ENCODE measurements at regions not wholly inside any gene's neighbourhood (a gene's known extent, or its start where the extent isn't known, plus 50 kb on each side); places are given as distances from the start of the nearest gene placed in this dataset.

GRCh38 chr4:57504797-57505530, 394.8 kb upstream of the IGFBP7 start:
- no peak overlapping the region for H3K27ac ChIP-seq (ENCODE audit: low read depth, low read length, severe bottlenecking)
- 67 to 83% methylated on average over 3 to 4 of the region's 5 CpGs for WGBS, 2 experiments (ENCODE audit: insufficient coverage in 2 of 2)

GRCh38 chr4:57504139-57504538, 394.0 kb upstream of the IGFBP7 start:
- Histone ChIP-seq H3K4me1 (ENCODE audit: control insufficient read depth, insufficient read depth, low read length, poor library complexity, severe bottlenecking) (no peaks in the 10 kb centered on the region), H3K27ac (ENCODE audit: low read depth, low read length, severe bottlenecking) (no peak overlapping the region), H3K4me3 (ENCODE audit: extremely low read depth, insufficient read depth, low read length, poor library complexity, severe bottlenecking) (no peak overlapping the region), H3K9me3 (ENCODE audit: control insufficient read depth, low read length) (no peaks in the 10 kb centered on the region), H3K36me3 (ENCODE audit: control insufficient read depth, insufficient read depth, low read length) (no peaks in the 10 kb centered on the region)
- WGBS, 2 experiments (ENCODE audit: insufficient coverage in 2 of 2), result 90% methylated on average over 2 of the region's 3 CpGs; no CpG with 5 or more reads in 1 of the 2 experiments

More at GRCh38 chr4:57504797-57505530, 394.8 kb upstream of the IGFBP7 start:
- Histone ChIP-seq H3K4me1 (ENCODE audit: control insufficient read depth, insufficient read depth, low read length, poor library complexity, severe bottlenecking) (no peaks in the 10 kb centered on the region), H3K4me3 (ENCODE audit: extremely low read depth, insufficient read depth, low read length, poor library complexity, severe bottlenecking) (no peak overlapping the region), H3K9me3 (ENCODE audit: control insufficient read depth, low read length) (no peaks in the 10 kb centered on the region), H3K36me3 (ENCODE audit: control insufficient read depth, insufficient read depth, low read length) (no peaks in the 10 kb centered on the region)

GRCh38 chr4:57501720-57502119, 391.5 kb upstream of the IGFBP7 start:
- H3K4me3 ChIP-seq (ENCODE audit: extremely low read depth, insufficient read depth, low read length, poor library complexity, severe bottlenecking), result no peak overlapping the region
- peak overlapping the region; percentile 4 for H3K27ac ChIP-seq (ENCODE audit: low read depth, low read length, severe bottlenecking)
- no peaks in the 10 kb centered on the region for H3K36me3 ChIP-seq (ENCODE audit: control insufficient read depth, insufficient read depth, low read length)
- H3K4me1 ChIP-seq (ENCODE audit: control insufficient read depth, insufficient read depth, low read length, poor library complexity, severe bottlenecking), result no peaks in the 10 kb centered on the region
- 73% methylated on average over 4 of the region's 4 CpGs; no CpG with 5 or more reads in 1 of the 2 experiments for WGBS, 2 experiments (ENCODE audit: insufficient coverage in 2 of 2)
- no peaks in the 10 kb centered on the region for H3K9me3 ChIP-seq (ENCODE audit: control insufficient read depth, low read length)

GRCh38 chr4:57499786-57500185, 389.6 kb upstream of the IGFBP7 start:
- H3K4me3 ChIP-seq (ENCODE audit: extremely low read depth, insufficient read depth, low read length, poor library complexity, severe bottlenecking), result no peak overlapping the region
- 78 to 92% methylated on average over 5 of the region's 6 CpGs for whole genome bisulfite sequencing, 2 experiments (ENCODE audit: insufficient coverage in 2 of 2)
- H3K36me3 ChIP-seq (ENCODE audit: control insufficient read depth, insufficient read depth, low read length), result no peaks in the 10 kb centered on the region
- no peak overlapping the region for H3K27ac ChIP-seq (ENCODE audit: low read depth, low read length, severe bottlenecking)
- no peaks in the 10 kb centered on the region for H3K4me1 ChIP-seq (ENCODE audit: control insufficient read depth, insufficient read depth, low read length, poor library complexity, severe bottlenecking)
- H3K9me3 ChIP-seq (ENCODE audit: control insufficient read depth, low read length), result no peaks in the 10 kb centered on the region

- H3K36me3 ChIP-seq (ENCODE audit: control insufficient read depth, insufficient read depth, low read length), result no peaks in the 10 kb centered on the region
- no peak overlapping the region for H3K4me3 ChIP-seq (ENCODE audit: extremely low read depth, insufficient read depth, low read length, poor library complexity, severe bottlenecking)
- no peak overlapping the region for H3K27ac ChIP-seq (ENCODE audit: low read depth, low read length, severe bottlenecking)
- no peaks in the 10 kb centered on the region for H3K4me1 ChIP-seq (ENCODE audit: control insufficient read depth, insufficient read depth, low read length, poor library complexity, severe bottlenecking)
- no peaks in the 10 kb centered on the region for H3K9me3 ChIP-seq (ENCODE audit: control insufficient read depth, low read length)
- WGBS, 2 experiments (ENCODE audit: insufficient coverage in 2 of 2), result 77 to 83% methylated on average over 2 of the region's 4 CpGs
Measured at GRCh38 chr4:57498251-57498650, 388.1 kb upstream of the IGFBP7 start.

- H3K36me3 ChIP-seq (ENCODE audit: control insufficient read depth, insufficient read depth, low read length), result no peaks in the 10 kb centered on the region
- WGBS, 2 experiments (ENCODE audit: insufficient coverage in 2 of 2), result no CpG with 5 or more reads among the region's 2 CpGs
- no peak overlapping the region for H3K4me3 ChIP-seq (ENCODE audit: extremely low read depth, insufficient read depth, low read length, poor library complexity, severe bottlenecking)
- H3K27ac ChIP-seq (ENCODE audit: low read depth, low read length, severe bottlenecking), result no peak overlapping the region
- H3K4me1 ChIP-seq (ENCODE audit: control insufficient read depth, insufficient read depth, low read length, poor library complexity, severe bottlenecking), result no peaks in the 10 kb centered on the region
- no peaks in the 10 kb centered on the region for H3K9me3 ChIP-seq (ENCODE audit: control insufficient read depth, low read length)
Measured at GRCh38 chr4:57496697-57497471, 386.7 kb upstream of the IGFBP7 start.

GRCh38 chr4:57494821-57495220, 384.6 kb upstream of the IGFBP7 start:
- Histone ChIP-seq H3K27ac (ENCODE audit: low read depth, low read length, severe bottlenecking) (no peak overlapping the region), H3K36me3 (ENCODE audit: control insufficient read depth, insufficient read depth, low read length) (no peaks in the 10 kb centered on the region), H3K4me1 (ENCODE audit: control insufficient read depth, insufficient read depth, low read length, poor library complexity, severe bottlenecking) (no peaks in the 10 kb centered on the region), H3K9me3 (ENCODE audit: control insufficient read depth, low read length) (no peaks in the 10 kb centered on the region), H3K4me3 (ENCODE audit: extremely low read depth, insufficient read depth, low read length, poor library complexity, severe bottlenecking) (no peak overlapping the region)
- 71% methylated on average over 1 of the region's 4 CpGs; no CpG with 5 or more reads in 1 of the 2 experiments for WGBS, 2 experiments (ENCODE audit: insufficient coverage in 2 of 2)

GRCh38 chr4:57492251-57492878, 382.2 kb upstream of the IGFBP7 start:
- no peaks in the 10 kb centered on the region for H3K4me1 ChIP-seq (ENCODE audit: control insufficient read depth, insufficient read depth, low read length, poor library complexity, severe bottlenecking)
- no peak overlapping the region for H3K27ac ChIP-seq (ENCODE audit: low read depth, low read length, severe bottlenecking)
- no peak overlapping the region for H3K4me3 ChIP-seq (ENCODE audit: extremely low read depth, insufficient read depth, low read length, poor library complexity, severe bottlenecking)
- WGBS, 2 experiments (ENCODE audit: insufficient coverage in 2 of 2), result 83 to 91% methylated on average over 3 of the region's 5 CpGs
- no peaks in the 10 kb centered on the region for H3K36me3 ChIP-seq (ENCODE audit: control insufficient read depth, insufficient read depth, low read length)
- H3K9me3 ChIP-seq (ENCODE audit: control insufficient read depth, low read length), result no peaks in the 10 kb centered on the region

GRCh38 chr4:57491388-57491787, 381.2 kb upstream of the IGFBP7 start:
- WGBS, 2 experiments (ENCODE audit: insufficient coverage in 2 of 2), result no CpG with 5 or more reads among the region's 3 CpGs
- Histone ChIP-seq H3K36me3 (ENCODE audit: control insufficient read depth, insufficient read depth, low read length) (no peaks in the 10 kb centered on the region), H3K4me3 (ENCODE audit: extremely low read depth, insufficient read depth, low read length, poor library complexity, severe bottlenecking) (no peak overlapping the region), H3K9me3 (ENCODE audit: control insufficient read depth, low read length) (no peaks in the 10 kb centered on the region), H3K4me1 (ENCODE audit: control insufficient read depth, insufficient read depth, low read length, poor library complexity, severe bottlenecking) (no peaks in the 10 kb centered on the region), H3K27ac (ENCODE audit: low read depth, low read length, severe bottlenecking) (no peak overlapping the region)

- H3K36me3 ChIP-seq (ENCODE audit: control insufficient read depth, insufficient read depth, low read length), result no peaks in the 10 kb centered on the region
- H3K4me1 ChIP-seq (ENCODE audit: control insufficient read depth, insufficient read depth, low read length, poor library complexity, severe bottlenecking), result no peaks in the 10 kb centered on the region
- 78 to 88% methylated on average over 2 to 4 of the region's 4 CpGs for WGBS, 2 experiments (ENCODE audit: insufficient coverage in 2 of 2)
- H3K27ac ChIP-seq (ENCODE audit: low read depth, low read length, severe bottlenecking), result no peak overlapping the region
- no peaks in the 10 kb centered on the region for H3K9me3 ChIP-seq (ENCODE audit: control insufficient read depth, low read length)
- H3K4me3 ChIP-seq (ENCODE audit: extremely low read depth, insufficient read depth, low read length, poor library complexity, severe bottlenecking), result no peak overlapping the region
Measured at GRCh38 chr4:57490520-57491255, 380.5 kb upstream of the IGFBP7 start.
